Activated naive CD8-positive, alpha-beta T cell (primary cell): ENCODE measurements at regions not wholly inside any gene's neighbourhood (a gene's known extent, or its start where the extent isn't known, plus 50 kb on each side); places are given as distances from the start of the nearest gene placed in this dataset.

ENCODE experiments used
- H3K27ac Mint-ChIP-seq: one replicate; pipeline ENCODE4 v1.8.0; 2021; ENCODE audit warnings: mixed read lengths
- H3K27me3 Mint-ChIP-seq: one replicate; pipeline ENCODE4 v1.8.0; 2021; ENCODE audit warnings: mixed read lengths
- H3K36me3 Mint-ChIP-seq: one replicate; pipeline ENCODE4 v1.8.0; 2021; ENCODE audit warnings: mixed read lengths
- H3K4me1 Mint-ChIP-seq: one replicate; pipeline ENCODE4 v1.8.0; 2021; ENCODE audit warnings: low read depth, mixed read lengths
- H3K4me3 Mint-ChIP-seq: one replicate; pipeline ENCODE4 v1.8.0; 2021; ENCODE audit warnings: mild to moderate bottlenecking, mixed read lengths
- H3K9me3 Mint-ChIP-seq: one replicate; pipeline ENCODE4 v1.8.0; 2021; ENCODE audit warnings: low read depth, mixed read lengths

DNA sequence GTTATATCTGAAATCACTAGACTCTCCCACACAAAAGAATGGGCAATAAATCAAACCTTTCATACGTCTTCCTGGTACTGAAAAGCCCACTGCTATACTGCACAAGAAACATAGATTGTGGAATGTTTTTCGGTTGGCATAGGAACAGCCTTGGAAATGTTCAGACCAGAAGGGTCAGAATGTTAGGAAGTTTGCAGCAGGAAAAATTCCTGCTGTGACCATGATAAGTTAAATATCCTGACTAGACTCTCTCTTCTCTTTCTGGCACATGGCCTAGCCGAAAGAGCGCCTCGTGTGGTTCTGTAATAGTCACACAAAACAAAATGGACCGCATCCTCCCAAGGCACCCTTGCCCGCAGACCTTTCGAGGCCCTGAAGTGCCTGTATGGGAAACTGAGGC, 427.2 kb downstream of the COG6 start:
- Mint-ChIP-seq H3K27me3 (no peaks in the 10 kb centered on the region), H3K4me1 (peaks cover 12% of the 10 kb centered on the region), H3K9me3 (no peaks in the 10 kb centered on the region), H3K4me3 (no peak overlapping the region), H3K36me3 (no peaks in the 10 kb centered on the region), H3K27ac (no peak overlapping the region)

DNA sequence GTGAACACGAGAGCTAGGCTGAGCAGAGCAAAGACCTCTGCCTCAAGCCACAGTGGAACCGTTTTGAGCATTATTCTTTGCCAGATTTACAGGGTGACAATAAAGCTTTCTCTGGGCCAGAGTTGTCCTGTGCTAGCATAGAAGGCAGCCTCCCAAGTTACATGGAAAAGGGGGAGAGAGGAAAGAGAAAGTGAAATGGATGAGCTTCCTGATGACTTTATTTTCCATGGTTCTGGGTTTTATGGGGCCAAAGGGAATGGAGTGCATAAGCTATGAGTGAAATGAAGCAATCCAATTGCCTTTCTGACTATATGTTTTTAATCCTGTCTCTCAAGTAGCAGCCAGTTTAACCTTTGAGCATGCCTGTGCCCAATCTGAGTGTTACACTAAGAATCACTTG, 428.4 kb downstream of the COG6 start:
- H3K27ac Mint-ChIP-seq = no peak overlapping the region
- H3K4me1 Mint-ChIP-seq = peaks cover 1% of the 10 kb centered on the region
- H3K9me3 Mint-ChIP-seq = no peaks in the 10 kb centered on the region
- H3K4me3 Mint-ChIP-seq = no peak overlapping the region
- no peaks in the 10 kb centered on the region for H3K36me3 Mint-ChIP-seq
- no peaks in the 10 kb centered on the region for H3K27me3 Mint-ChIP-seq

DNA sequence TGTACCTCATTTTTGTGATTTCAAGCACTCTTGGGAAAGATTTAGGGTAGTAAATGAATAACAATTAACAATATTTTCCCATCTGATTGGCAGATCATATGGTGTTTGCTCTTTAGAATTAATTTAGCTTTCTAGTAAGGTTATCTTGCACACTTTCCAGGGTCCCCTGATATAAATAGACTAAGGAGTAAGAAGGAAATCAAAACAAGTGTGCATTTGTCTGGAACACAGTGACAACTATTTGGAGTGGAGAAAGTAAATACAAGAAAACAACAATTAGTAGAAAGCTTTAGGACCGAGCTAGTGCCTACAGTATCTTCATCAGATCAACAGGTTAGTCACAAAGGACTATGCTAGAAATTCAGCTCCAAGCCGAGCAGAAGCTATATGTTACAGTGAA, 429.5 kb downstream of the COG6 start:
- Mint-ChIP-seq H3K9me3 (no peaks in the 10 kb centered on the region), H3K4me1 (peaks cover 1% of the 10 kb centered on the region), H3K36me3 (no peaks in the 10 kb centered on the region), H3K27ac (no peak overlapping the region), H3K4me3 (no peak overlapping the region), H3K27me3 (no peaks in the 10 kb centered on the region)

DNA sequence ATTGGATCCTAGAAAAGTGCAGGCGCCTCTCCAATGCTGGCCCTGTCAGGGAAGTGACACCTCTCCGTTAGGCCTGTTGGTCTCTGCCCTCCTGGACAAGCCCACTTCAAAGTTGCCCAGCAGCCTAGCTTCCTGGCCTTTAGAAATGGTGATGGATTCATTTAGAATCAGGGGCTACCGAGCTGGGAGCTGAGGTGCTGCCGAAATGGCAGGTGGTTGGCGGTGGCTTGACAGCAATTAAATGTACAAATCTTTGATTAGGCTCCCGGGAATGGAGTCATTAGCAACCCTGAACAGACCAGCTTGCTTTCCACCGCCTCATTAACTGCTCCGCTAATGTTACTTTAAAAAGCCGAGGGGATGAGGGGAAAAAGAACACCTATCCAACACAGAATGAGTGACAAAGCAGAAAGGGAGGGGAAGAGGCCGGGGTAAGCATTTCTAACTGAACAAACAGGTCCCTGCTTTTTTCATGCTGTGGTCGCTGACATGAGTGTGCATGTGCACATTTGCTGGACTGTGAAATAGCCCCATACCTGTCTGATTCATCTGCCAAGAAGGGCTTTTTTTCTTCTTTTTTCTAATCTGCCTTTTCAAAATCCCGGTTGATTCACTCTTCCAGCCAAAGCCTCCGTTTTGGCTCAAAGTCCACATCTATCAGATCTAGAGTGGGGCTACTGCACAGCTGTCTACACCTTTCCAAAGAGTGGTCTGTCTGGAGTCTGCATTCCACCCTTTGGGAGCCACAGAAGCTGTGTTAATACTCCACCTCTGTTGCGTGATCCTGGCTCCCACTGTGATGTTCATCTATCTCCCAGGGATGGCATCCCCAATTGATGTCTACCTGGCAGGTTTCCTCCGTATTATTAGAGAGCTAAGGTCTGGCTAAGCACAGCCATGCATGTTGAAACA, 431.9 kb downstream of the COG6 start:
- H3K27me3 Mint-ChIP-seq = no peaks in the 10 kb centered on the region
- no peak overlapping the region for H3K4me3 Mint-ChIP-seq
- H3K27ac Mint-ChIP-seq = no peak overlapping the region
- peaks cover 1% of the 10 kb centered on the region for H3K4me1 Mint-ChIP-seq
- no peaks in the 10 kb centered on the region for H3K9me3 Mint-ChIP-seq
- H3K36me3 Mint-ChIP-seq = no peaks in the 10 kb centered on the region

DNA sequence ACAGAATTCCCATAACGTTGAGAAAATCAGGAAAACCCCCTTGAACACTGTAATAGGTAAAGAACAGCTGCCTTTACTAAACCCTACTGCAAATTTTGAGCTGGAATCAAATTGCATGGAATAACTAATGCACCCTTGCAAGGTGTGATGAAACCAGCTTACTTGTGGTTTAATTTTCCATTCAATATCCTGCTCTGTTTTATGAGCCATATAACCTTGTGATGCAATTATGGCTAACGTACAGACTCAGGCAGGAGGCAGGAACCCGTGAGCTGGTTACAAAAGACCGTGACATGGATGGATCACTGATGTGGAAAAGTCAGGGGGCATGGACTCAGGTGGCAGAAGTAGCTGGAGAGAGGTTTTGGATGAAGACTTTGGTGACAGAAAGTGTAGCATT, 438.6 kb downstream of the COG6 start:
- Mint-ChIP-seq H3K27ac (no peak overlapping the region), H3K4me3 (no peak overlapping the region), H3K9me3 (no peaks in the 10 kb centered on the region), H3K36me3 (no peaks in the 10 kb centered on the region), H3K27me3 (no peaks in the 10 kb centered on the region), H3K4me1 (peaks cover 14% of the 10 kb centered on the region)

DNA sequence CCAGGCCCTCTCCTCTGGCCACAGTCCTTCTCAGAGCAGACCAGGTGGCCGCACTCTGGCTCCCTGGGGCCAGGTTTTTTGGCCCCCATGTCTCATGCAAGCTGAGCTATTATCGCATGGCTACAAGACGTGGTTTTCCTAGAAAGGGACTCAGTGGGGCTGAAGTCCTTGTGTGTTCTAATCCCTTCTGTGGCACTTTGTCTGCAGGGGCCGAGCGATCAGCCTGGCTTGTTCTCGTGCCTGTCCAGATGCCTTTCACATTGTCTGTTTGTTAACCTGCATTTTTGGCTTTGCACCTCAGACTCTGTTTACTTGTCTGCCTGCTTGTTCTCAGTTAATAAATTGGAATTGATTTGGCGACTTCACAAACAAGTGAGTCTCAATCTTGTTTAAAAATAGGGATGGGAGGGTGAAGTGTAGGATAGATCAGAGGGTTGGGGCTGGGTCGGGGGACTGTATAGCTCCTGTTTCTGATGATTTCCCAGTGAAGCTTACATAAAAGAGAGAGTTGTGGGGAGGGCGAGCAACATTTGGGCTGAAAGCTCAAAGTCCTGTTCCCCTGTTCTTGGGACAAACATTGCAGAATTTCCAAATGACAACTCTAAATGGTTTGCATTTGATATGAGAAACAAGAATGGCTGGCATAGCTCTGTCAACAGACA, 440.4 kb downstream of the COG6 start:
- peak overlapping the region; percentile 34 for H3K27ac Mint-ChIP-seq
- no peaks in the 10 kb centered on the region for H3K27me3 Mint-ChIP-seq
- H3K9me3 Mint-ChIP-seq = peaks cover 3% of the 10 kb centered on the region
- H3K36me3 Mint-ChIP-seq = peaks cover 2% of the 10 kb centered on the region
- peaks cover 14% of the 10 kb centered on the region for H3K4me1 Mint-ChIP-seq
- no peak overlapping the region for H3K4me3 Mint-ChIP-seq

DNA sequence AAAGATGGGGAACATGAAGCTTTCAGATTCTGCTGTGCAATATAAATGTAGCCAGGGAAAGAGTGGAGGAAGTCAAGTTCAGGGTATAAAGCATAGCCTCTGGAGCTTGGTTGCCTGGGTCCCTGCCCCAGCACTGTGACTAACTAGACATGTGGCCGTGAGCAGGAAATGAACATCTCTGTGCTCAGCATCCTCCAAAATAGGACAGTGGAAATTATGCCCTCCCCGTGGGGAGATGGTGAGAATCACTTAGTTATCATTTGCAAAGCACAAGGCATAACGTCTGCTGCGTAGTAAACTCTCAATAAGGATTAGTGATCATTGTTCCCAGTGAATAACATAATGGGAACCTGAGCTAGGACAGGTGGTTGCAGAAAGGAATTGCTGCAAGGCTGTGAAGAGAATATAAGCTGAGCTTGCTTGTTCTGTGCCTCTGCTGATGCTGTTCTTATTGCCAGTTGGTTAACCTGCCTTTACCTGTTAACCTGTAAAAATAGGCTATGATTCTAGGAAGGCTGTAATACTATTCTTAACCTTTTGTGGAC, 441.0 kb downstream of the COG6 start:
- Mint-ChIP-seq H3K4me3 (peak overlapping the region; percentile 28), H3K27ac (peak overlapping the region; percentile 34), H3K36me3 (peaks cover 2% of the 10 kb centered on the region), H3K27me3 (no peaks in the 10 kb centered on the region), H3K4me1 (peaks cover 19% of the 10 kb centered on the region), H3K9me3 (peaks cover 3% of the 10 kb centered on the region)

DNA sequence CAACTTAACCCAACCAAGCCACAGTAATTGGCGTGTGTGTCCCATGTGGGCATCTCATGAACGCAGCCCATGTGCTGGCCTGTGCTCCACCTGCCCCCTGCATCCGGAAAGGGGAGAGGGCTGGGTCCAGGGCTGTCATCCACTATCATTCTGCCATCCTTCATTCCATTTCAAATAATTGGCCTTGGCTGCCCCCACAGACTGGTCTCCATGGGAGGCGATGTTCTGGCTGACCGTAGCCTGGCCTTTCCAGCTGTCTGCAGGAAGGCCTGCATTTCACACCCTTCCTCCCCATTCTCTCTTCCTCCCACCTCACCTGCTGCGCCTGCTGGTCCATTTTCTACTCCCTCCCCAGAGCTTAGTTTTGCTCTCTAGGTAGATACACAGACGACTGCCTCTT, 442.8 kb downstream of the COG6 start:
- Mint-ChIP-seq H3K4me3 (no peak overlapping the region), H3K27me3 (no peaks in the 10 kb centered on the region), H3K4me1 (peaks cover 38% of the 10 kb centered on the region), H3K27ac (no peak overlapping the region), H3K9me3 (peaks cover 3% of the 10 kb centered on the region), H3K36me3 (peaks cover 2% of the 10 kb centered on the region)

DNA sequence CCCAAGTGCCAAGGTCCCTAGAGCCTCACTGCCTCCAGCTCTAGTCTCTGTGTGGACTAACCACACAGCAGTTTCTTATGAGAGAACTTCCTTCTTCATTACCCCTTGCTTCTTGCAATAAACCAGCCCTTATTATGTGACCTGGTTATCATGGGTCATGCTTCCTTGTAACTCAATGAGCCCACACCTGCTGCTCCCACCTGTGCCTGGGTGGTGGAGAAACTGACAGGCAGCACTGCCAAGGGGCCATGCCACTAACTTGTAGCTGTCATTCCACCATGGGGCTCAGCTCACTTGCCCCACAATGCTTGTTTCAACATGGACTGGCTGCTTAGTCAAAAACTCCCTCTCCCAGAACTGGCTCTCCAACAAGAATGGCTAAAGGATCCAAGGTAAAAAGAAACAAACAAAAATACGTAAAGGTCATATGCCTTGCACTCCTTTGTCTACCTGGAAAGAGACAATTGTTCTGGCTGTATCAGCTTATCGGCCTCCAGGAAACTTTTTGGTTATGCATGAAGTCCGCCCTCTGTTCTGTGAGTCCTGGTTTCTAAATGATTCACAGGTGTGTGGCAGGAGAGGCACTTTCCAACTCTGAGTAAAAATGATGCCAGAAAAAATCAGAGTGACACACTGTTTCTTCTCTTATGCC, 446.4 kb downstream of the COG6 start:
- H3K27me3 Mint-ChIP-seq = no peaks in the 10 kb centered on the region
- peaks cover 32% of the 10 kb centered on the region for H3K4me1 Mint-ChIP-seq
- H3K27ac Mint-ChIP-seq = peak overlapping the region; percentile 95
- peaks cover 4% of the 10 kb centered on the region for H3K36me3 Mint-ChIP-seq
- peaks cover 3% of the 10 kb centered on the region for H3K9me3 Mint-ChIP-seq
- no peak overlapping the region for H3K4me3 Mint-ChIP-seq

DNA sequence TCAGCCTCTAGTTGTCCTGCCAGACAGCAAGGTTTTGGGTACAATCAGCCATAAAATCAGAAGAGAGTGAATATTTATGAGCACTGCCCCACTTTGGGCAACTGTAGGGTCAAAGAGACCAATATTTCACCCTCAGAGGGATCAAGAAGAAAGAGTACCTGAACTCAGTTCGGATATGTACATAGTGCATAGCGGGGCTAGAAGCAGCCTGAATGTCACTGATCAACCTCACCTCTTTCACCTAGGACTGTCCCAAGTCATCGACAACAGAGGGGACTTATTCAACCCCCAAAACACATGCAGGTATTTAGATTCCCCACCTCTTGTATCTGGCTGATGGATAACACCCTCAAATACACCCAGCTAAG, 446.9 kb downstream of the COG6 start:
- H3K36me3 Mint-ChIP-seq = peaks cover 4% of the 10 kb centered on the region
- peaks cover 3% of the 10 kb centered on the region for H3K9me3 Mint-ChIP-seq
- H3K4me3 Mint-ChIP-seq = peak overlapping the region; percentile 73
- H3K27me3 Mint-ChIP-seq = no peaks in the 10 kb centered on the region
- peak overlapping the region; percentile 95 for H3K27ac Mint-ChIP-seq
- H3K4me1 Mint-ChIP-seq = peaks cover 31% of the 10 kb centered on the region

DNA sequence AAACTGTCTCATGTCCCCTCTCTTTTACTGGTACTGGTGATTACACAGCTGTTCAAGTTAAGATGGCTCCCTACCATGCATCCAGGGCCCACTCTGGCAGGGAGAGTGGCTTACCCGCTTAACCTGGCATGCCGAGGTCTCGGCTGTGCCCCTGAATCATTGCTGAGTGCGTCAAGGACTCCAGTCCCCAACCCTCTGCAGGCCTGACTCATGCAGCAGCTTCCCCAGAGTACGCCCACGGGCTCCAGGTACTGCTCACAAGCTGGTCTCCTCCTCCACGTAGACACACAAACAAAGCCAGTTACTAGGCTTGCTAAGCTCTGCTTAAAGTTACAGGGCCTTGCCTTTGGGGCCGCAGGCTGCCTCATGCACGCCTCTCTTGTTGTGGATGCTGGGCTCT, 447.4 kb downstream of the COG6 start:
- H3K27me3 Mint-ChIP-seq = no peaks in the 10 kb centered on the region
- H3K9me3 Mint-ChIP-seq = peaks cover 3% of the 10 kb centered on the region
- H3K36me3 Mint-ChIP-seq = peaks cover 4% of the 10 kb centered on the region
- H3K4me3 Mint-ChIP-seq = peak overlapping the region; percentile 73
- peaks cover 31% of the 10 kb centered on the region for H3K4me1 Mint-ChIP-seq
- peak overlapping the region; percentile 95 for H3K27ac Mint-ChIP-seq

DNA sequence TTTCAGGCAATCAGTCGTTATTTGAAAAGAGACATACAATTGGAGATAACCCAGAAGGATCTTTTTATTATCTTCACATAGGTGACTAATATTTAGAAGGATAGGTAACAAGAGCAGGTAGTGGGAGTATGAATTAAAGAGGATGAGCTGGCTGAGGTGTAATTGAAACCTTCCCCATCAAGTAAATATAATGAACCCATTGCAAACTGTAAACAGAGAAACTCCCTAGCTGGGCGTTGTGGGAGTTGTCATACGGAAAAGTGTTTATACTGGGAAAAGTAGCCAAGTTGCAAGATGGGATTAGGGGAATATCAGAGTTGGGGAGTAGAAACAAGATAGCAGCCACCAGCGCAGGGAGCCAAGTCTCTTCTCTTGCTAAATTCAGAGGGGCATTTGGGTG, 448.4 kb downstream of the COG6 start:
- Mint-ChIP-seq H3K4me3 (no peak overlapping the region), H3K27ac (no peak overlapping the region), H3K27me3 (no peaks in the 10 kb centered on the region), H3K9me3 (peaks cover 3% of the 10 kb centered on the region), H3K36me3 (peaks cover 4% of the 10 kb centered on the region), H3K4me1 (peaks cover 31% of the 10 kb centered on the region)

DNA sequence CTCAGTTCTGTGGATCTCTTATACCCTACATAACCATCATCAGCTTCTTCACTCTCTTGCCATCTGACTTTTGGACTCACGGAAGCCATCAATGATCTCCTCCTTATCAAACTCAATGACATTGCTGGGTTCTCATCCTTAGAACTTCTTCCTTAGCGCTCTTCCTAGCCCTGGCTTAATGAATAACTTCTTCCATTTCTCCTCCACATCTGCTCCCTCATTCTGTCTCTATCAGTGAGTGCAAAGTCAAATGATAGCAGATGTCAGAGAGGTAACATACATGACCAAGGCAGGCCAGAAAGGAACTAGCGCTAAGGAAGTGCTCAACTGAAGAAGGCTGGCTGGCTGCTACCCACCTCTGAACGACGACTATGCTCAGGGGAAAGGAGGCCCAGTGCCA, 449.8 kb downstream of the COG6 start:
- Mint-ChIP-seq H3K9me3 (peaks cover 5% of the 10 kb centered on the region), H3K4me3 (no peak overlapping the region), H3K27me3 (no peaks in the 10 kb centered on the region), H3K36me3 (peaks cover 5% of the 10 kb centered on the region), H3K27ac (peak overlapping the region; percentile 64), H3K4me1 (peaks cover 33% of the 10 kb centered on the region)

DNA sequence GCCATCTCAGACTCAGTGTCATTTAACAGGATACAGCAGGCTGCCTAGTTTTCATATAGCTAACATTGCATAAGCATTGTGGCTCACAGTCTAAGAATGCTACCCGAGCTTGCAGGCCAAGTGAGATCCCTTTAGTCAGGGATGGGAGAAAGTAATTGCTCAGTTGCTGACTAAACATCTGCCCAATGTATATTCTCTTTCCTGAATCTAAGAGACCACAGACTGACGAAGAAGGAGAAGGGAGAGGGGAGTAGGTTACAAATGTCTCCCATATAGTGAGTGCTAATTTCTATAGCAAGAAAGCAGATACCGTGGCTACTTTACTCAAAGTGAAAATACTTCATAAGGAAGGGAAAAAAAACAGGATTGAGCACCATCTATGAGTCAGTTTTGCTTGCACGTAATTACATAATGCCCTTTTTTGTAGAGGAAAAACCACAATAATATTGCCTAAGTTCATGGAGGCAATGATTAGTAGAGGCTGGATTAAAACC, 453.9 kb downstream of the COG6 start:
- Mint-ChIP-seq H3K4me3 (no peak overlapping the region), H3K36me3 (peaks cover 8% of the 10 kb centered on the region), H3K27ac (no peak overlapping the region), H3K9me3 (peaks cover 4% of the 10 kb centered on the region), H3K27me3 (no peaks in the 10 kb centered on the region), H3K4me1 (peaks cover 3% of the 10 kb centered on the region)
